ENCODE measurements at regions not wholly inside any gene's neighbourhood (a gene's known extent, or its start where the extent isn't known, plus 50 kb on each side); places are given as distances from the start of the nearest gene placed in this dataset.
"Not testable (repeated sequence)": the region's sequence is repeated elsewhere in the genome, so short reads cannot be mapped to it uniquely, and the experiment has no call there.

DNA sequence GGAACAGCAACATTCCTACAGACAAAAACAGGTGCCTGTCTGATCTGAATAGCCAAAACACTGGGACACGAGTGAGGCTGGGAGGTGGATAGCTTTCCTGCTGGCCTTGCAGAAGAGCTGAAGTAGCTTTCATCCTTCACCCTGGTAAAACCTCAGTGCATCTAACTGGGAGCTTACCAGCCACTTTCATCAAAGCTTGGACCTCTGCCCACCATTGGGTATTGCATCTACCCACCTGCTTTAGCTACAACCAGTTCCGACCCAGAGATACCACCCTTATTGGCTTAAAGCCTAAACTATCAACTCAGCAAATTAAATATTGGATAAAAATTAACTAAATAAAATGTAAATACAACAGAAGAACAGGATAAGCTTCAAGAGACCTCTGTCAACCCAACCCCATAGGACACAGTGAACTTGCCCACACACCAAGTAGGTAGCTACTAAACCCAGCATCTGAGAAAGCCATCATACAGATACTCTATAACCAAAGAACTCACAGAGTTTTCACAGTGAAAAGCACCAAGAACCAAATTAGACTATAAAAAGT, 866.3 kb downstream of the FSCB start:
- DNase-seq (ENCODE audit: insufficient read length, low spot score) (no peak), FAIRE-seq (no peak)

DNA sequence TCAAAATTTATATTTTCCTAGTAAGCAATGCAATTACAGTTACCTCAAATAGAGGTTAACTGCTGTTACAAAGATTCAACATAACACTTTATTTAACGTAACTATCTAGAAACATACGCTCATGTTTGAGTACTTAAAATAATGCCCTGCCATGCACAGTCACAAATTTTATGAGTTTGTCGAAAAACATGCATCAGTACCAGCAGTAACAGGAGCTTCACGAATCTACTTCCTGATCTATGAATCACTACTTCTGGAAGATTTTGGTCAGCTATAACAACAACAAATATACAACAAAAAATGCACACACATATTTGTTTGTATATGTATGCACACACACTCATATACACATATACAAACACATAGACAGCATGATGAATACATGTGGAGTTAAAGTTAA, 881.8 kb downstream of the FSCB start:
- DNase-seq (ENCODE audit: insufficient read length, low spot score): no peak
- FAIRE-seq: no peak

DNA sequence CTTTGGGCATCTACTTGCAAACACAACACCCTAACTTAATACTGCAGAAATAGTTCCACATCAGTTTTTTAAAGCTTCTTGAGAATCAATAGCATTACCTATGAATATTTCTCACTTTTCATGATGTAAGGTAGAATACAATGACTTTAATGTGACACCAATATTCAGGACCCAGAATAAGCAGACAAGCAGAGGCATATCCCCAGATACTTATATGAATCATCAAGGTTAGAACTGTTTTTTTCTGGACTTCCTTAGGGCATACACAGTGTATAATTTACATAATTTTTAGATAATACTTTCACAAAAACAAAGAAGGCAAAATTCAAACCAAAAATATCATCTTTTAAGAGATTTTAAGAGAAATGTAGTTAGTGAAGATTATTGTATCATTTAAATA, 885.8 kb downstream of the FSCB start:
- DNase-seq (ENCODE audit: insufficient read length, low spot score) (no peak), FAIRE-seq (no peak)

DNA sequence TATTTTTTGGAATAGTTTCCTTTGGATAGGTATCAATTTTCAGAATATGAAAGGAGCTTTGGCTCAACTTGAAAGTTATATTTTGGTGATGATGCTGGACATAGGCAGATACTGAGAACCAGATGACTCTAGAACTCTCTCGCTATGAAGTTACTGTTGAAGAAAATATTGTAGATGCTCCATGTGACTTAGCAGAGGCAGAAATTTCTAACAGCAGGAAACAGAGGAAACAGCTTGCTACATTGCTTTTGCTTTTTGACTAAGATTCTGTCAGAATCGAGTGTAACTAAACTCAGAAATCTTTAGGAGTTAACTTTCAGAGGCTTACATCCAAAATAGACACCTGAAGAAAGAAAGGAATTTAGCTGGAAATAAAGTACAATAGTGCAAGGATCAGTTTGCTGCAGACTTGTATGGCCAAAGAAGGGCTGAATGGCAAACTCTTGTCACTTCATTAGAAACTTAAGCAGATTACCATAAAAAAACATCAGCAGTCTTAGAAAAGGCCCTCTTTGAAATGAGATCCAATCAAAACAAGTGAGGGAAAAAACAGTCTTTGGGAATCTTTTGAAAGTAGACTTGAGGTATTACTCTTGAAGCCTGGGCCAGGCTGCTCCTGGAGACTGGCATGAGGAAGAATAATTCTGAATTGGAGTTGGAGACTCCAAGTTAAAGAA, 911.8 kb downstream of the FSCB start:
- FAIRE-seq: no peak

DNA sequence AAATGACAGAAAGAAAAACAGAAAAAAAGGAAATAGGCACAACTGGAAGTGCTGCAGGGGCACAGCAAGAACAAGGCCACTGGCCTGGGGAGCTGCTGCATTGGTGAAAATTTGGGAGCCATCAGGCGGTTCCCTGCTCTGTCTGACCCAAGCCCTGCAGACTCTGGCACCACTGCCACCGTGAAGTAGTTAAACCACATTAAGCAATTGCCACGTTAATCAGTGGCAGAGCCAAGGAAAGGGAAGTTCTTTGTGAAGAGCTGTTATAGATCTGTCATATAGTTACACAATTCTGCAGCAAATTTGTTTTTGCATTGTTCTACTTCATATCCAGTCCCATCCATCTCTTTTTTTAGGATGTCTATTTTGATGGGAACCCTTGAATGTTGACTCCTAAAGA, 915.3 kb downstream of the FSCB start:
- no peak for DNase-seq (ENCODE audit: insufficient read length, low spot score)
- no peak for FAIRE-seq

More for the DNA sequence above, 911.8 kb downstream of the FSCB start:
- DNase-seq (ENCODE audit: insufficient read length, low spot score): no peak

DNA sequence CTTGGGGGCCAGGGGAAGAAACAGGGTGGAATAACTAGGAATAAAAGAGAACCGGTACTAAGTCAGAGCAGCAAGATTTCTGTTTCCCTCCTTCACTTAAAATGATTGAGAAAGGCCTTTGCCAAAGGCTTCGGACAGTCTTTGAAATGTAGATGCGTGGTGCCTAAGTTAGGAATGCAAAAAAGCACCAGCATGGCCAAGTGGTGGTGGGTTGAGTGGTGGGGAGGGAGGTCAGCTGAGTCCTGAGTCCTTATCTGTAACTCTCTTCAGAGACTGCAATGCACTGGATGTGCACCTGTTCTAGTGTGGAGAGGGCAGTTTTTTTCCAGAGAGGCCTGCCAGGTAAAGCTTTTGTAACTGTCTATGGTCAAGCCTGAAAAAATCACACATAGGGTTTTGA, 919.9 kb downstream of the FSCB start:
- DNase-seq (ENCODE audit: insufficient read length, low spot score): no peak
- no peak for FAIRE-seq

DNA sequence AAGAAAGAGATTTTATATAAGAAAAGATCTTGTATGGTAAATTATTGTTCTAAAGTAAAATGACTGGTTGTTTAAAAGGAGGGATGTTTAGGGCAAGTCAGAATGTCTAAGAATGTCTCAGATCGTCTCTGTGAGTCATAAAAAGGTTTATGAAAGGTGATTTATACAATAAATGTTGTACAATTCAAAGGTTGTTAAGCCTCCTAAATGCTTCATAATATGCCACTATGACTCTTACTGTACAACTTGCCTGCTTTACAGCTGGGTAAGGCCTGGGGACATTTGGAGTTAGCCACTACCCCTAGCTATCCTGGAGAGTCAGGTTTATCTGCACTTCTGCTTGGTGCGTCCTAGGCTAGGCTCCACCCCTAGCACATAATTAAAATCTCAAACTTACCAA, 927.4 kb downstream of the FSCB start:
- no peak for DNase-seq (ENCODE audit: insufficient read length, low spot score)
- FAIRE-seq: no peak

DNA sequence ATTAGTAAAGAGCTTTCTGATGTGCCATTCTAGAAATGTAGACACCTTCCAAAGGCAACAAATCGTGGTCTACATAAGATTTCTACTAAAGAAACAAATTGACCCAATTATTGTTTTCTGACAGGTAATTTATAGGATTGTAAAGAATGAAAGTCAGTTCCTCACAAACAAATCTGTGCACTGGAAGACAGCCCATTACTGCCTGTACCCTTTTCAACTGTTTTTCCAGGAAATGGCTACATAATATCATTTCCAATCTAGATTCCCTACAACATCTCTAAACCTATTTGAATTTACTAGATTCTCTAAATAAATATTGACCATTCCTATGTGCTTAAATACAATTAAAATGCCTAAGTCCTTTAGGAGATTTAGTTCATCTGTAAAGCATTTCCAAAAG, 939.1 kb downstream of the FSCB start:
- FAIRE-seq (no peak), DNase-seq (ENCODE audit: insufficient read length, low spot score) (no peak)

DNA sequence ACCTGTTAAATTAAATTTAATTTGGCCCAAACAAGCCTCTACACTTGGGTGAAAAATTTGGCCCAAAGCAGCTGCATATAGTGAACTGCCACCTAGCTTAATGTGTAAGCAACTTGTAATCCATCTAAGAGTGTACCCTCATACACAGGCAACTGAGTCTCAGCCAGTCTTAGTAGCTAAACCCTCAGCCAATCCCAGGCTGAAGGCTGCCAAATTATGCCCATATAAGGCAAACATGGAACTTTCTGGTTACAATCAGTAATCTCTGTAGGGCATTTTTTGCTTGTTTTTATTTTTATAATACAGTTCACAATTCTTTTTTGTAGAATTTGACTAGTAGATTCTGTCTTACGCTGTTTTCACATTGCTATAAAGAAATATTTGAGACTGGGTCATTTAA, 958.7 kb downstream of the FSCB start:
- DNase-seq (ENCODE audit: insufficient read length, low spot score) (no peak), FAIRE-seq (no peak)

DNA sequence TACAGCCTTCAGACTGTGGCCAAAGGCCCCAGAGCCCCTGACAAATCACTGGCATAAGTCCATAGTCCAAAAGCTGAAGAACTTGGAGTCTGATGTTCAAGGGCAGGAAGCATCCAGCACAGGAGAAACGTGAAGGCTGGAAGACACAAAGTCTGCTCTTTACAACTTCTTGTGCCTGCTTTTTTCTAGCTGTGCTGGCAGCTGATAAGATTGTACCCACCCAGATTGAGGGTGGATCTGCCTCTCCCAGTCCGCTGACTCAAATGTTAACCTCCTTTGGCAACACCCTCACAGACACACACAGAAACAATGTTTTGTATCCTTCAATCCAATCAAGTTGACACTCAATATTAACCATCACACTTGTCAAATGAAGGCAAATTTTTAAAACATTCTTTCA, 959.5 kb downstream of the FSCB start:
- DNase-seq (ENCODE audit: insufficient read length, low spot score); FAIRE-seq: not testable (repeated sequence)

DNA sequence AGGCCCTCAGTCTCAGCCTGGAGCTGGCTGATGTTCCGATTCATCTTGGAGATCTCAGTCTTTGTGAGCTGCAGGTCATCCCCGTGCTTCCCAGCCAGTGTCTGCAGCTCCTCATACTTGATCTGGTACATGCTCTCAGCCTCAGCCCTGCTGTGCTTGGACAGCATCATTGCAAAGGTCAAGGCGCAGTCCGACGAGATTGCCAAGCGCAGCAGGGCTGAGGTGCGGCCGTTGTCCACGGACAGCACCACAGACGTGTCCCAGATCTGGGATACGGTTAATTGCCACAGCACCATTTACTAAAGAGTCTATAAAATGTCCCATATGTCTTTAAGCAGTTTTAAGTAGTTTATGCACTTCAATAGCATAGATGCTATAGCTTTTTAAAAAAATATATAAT, 965.7 kb downstream of the FSCB start:
- no peak for FAIRE-seq
- DNase-seq (ENCODE audit: insufficient read length, low spot score): no peak

DNA sequence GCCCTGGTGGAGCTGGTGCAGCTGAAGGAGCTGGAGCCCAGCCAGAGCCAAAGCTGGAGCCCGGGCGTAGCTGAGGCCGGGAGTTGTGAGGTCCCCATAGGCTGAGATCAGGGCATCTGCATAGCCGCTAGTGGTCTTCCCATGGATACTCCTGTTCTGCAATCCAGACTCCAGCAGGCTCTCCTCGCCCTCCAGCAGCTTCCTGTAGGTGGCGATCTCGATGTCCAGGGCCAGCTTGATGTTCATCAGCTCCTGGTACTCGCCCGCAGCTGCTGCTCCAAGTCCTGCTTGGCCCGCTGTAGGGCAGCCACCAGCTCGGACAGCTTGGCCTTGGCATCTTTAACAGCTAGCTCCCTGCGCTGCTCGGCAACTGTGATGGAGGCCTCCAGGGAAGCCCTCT, 966.1 kb downstream of the FSCB start:
- DNase-seq (ENCODE audit: insufficient read length, low spot score) (no peak), FAIRE-seq (no peak)

DNA sequence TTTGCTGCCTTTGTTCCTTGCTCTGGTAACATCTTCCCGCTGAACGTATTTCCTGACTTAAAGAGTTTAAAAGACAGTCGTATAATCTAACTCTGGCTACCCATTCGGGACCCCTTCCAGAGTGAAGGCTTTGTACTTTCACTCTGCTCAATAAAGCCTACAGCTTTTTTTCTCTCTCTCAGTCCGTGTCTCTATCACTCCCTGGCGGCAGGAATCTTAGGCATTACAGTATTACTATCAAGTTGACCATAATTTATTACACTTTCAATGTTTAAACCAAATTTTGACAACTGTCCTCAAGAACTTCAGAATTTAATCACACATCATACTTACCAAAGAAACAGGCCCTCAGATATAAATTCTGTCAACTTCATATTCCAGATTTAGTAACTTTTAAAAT, 967.9 kb downstream of the FSCB start:
- DNase-seq (ENCODE audit: insufficient read length, low spot score) (no peak), FAIRE-seq (no peak)

DNA sequence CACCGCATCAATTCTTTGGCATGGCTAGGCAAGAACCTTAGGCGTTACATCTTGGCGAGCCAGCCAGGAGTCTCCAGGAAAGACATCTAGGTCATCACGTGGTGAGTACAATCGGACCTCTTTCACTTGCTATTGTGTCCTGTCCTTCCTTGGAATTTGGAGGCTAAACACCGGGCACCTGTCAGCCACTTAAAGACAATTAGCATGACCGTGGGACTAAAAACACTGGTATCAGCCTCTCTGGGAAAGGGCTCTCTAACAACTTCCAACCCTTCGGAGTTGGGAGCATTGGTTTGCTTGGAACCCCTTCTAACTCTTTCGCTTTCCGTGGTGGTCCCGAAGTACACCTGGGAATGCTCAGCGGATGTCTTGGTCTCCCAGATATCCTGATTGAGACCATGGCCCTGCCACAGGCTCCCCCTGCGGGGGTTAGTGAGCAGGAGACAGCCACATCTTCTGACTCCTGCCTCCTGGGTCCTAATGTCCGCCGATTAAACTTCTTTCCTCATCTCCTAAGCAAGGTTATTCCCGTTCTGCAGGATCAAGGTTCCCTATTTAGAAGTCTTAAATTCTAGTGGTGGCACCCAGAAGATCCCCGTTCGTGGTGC, 971.7 kb downstream of the FSCB start:
- FAIRE-seq: no peak
- DNase-seq (ENCODE audit: insufficient read length, low spot score): no peak

DNA sequence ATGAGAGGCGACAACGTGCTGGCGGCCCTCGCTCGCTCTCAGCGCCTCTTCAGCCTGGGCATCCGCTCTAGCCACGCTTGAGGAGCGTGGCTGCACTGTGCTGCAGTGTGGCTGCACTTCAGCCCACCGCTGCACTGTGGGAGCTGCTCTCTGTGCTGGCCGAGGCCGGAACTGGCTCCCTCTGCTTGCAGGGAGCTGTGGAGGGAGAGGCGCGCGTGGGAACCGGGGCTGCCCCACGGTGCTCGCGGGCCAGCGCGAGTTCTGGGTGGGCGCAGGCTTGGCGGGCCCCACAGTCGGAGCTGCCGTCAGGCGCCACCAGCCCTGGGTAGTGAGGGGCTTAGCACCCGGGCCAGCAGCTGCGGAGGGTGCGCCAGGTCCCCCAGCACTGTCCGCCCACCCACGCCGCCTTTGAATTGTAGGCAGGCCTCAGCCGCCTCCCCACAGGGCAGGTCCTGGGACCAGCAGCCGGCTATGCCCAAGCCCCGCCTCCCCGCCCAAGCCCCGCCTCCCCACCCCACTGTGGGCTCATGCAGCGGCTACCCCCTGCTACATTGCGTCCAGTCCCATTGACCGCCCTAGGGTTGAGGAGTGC, 974.2 kb downstream of the FSCB start:
- no peak for DNase-seq (ENCODE audit: insufficient read length, low spot score)
- FAIRE-seq: no peak

DNA sequence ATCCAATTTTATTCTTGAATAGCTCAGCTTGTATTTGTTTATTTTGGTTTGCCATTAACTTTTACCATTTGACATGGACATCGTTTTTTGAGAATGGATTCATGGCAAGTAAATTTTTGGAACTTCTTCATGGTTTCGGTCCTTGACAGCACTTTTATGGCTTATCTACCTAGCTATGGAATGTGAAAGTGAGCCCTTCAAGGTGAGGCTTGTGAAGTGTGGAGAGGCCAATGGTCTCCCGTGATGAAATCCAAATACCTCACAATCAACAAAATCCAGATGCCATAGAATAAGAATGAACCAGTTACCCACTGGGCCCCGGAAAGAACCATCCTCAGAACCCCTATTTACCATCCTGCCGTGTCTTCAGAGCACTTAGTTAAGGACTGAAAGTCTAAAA, 978.8 kb downstream of the FSCB start:
- DNase-seq (ENCODE audit: insufficient read length, low spot score): no peak
- FAIRE-seq: no peak

DNA sequence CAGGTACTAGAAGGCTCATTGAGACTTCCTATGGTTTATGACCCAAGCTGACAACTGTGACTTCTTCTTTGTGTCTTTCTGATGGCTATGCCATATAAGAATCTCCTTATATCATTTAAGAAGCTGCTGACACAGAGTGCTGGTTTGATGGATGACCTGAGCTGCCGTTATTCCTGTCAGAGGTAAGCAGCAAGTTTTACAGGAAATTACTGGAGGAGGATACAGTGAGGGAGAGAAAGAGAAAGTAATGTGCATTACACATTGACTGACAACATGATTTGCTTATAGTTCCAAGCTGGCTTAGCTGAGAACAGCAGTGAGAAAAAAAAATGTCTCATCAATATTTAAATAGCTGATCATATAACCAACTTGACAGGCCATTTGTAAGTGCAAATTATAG, 981.4 kb downstream of the FSCB start:
- FAIRE-seq: no peak
- DNase-seq (ENCODE audit: insufficient read length, low spot score): no peak

DNA sequence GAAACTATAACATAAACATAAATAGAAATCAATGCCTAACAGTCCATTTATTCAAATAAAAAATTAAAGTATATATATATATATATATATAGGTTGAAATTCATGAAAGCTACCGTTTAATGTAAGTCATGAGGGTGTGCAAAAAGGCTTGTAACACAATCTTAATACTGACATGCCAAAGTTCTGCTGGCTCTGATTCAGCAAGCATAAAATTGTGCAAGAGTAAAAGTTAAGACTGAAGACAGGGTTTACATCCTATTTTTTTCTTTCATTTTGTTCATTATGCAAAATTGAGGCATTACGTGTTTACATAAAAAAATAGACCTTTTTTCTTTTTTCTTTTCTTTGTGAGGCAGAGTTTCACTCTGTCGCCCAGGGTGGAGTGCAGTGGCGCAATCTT, 984.2 kb downstream of the FSCB start:
- no peak for DNase-seq (ENCODE audit: insufficient read length, low spot score)
- no peak for FAIRE-seq

DNA sequence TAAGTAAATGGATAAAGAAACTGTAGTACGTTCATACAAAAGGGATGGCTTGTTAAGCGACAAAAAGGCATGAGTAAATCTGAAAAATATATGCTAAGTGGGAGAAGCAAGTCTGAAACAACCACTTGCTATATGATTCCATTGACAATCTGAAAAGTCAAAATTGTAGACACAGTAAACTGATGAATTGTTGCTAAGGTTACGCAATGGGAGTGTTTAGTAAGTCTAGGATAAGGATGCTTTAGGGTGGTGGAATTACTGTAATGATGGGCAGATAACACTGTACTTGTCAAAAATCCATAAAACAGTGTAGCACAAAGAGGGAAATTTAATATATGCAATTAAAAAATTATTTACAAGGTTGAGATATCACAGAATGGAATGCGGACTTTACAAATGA, 984.9 kb downstream of the FSCB start:
- DNase-seq (ENCODE audit: insufficient read length, low spot score) (no peak), FAIRE-seq (no peak)

DNA sequence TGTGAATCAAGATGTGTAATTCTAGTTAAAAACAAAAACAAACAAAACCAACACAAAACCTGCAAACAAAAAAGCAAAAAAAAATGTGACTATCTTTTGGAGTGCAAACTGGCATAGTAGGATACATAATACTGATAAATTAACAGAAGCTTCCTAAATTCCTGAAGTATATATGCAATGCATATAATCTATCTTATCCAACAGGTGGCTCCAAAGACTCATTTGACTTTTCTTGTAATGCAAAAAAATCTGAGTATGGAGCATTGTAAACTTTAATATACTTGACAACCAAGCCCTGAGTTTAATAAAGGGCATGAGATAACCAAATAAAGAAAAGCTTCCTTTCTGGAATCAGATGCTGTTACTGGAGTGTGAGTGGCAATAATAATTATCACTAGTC, 1003.6 kb downstream of the FSCB start:
- no peak for DNase-seq (ENCODE audit: insufficient read length, low spot score)

DNA sequence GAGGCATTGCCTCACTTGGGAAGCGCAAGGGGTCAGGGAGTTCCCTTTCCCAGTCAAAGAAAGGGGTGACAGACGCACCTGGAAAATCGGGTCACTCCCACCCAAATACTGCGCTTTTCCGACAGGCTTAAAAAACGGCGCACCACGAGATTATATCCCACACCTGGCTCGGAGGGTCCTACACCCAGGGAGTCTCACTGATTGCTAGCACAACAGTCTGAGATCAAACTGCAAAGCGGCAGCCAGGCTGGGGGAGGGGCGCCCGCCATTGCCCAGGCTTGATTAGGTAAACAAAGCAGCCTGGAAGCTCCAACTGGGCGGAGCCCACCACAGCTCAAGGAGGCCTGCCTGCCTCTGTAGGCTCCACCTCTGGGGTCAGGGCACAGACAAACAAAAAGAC, 1014.7 kb downstream of the FSCB start:
- FAIRE-seq; DNase-seq (ENCODE audit: insufficient read length, low spot score): not testable (repeated sequence)

More for the DNA sequence above, 1003.6 kb downstream of the FSCB start:
- no peak for FAIRE-seq

DNA sequence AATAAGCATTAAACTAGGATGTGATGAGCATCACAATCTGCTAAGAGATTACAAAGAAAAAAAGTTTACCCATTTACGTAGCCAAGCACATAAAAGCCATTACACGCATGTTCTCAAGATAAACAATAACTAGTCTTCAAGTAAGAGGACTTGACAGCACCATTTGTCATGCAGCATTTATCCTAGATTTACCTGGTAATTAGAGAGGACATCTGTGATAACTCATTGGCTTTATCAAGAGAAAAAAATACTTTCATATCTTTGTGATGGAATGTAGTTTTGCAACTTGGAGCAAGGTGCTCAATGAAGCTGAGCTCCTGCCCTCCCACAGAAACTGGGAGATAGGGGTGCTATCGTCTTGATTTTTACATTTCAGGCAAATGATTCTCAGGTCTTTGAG, 1023.7 kb downstream of the FSCB start:
- FAIRE-seq: no peak
- no peak for DNase-seq (ENCODE audit: insufficient read length, low spot score)

Data from GM19239 (cell line).